ENCODE measurements at regions not wholly inside any gene's neighbourhood (a gene's known extent, or its start where the extent isn't known, plus 50 kb on each side); places are given as distances from the start of the nearest gene placed in this dataset.

GRCh38 chr22:49021131-49021925, 806.3 kb downstream of the BRD1 start:
- no peak for DNase-seq (ENCODE audit: extremely low read depth, insufficient read length)
- no peaks in the 10 kb centered on the region for H3K27me3 ChIP-seq (replicated peaks; ENCODE audit: control insufficient read depth, insufficient read depth, low read length)
- H3K36me3 ChIP-seq (ENCODE audit: control insufficient read depth, insufficient read depth, low read length) = no peaks in the 10 kb centered on the region
- H3K4me3 ChIP-seq (replicated peaks; ENCODE audit: low read depth, low read length) = no peak overlapping the region
- TF ChIP-seq, protein P1, sequence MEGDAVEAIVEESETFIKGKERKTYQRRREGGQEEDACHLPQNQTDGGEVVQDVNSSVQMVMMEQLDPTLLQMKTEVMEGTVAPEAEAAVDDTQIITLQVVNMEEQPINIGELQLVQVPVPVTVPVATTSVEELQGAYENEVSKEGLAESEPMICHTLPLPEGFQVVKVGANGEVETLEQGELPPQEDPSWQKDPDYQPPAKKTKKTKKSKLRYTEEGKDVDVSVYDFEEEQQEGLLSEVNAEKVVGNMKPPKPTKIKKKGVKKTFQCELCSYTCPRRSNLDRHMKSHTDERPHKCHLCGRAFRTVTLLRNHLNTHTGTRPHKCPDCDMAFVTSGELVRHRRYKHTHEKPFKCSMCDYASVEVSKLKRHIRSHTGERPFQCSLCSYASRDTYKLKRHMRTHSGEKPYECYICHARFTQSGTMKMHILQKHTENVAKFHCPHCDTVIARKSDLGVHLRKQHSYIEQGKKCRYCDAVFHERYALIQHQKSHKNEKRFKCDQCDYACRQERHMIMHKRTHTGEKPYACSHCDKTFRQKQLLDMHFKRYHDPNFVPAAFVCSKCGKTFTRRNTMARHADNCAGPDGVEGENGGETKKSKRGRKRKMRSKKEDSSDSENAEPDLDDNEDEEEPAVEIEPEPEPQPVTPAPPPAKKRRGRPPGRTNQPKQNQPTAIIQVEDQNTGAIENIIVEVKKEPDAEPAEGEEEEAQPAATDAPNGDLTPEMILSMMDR (IDR thresholded peaks at IDR 0.05; ENCODE audit: insufficient read depth, low read length, poor library complexity, severe bottlenecking) = no peak

DNA sequence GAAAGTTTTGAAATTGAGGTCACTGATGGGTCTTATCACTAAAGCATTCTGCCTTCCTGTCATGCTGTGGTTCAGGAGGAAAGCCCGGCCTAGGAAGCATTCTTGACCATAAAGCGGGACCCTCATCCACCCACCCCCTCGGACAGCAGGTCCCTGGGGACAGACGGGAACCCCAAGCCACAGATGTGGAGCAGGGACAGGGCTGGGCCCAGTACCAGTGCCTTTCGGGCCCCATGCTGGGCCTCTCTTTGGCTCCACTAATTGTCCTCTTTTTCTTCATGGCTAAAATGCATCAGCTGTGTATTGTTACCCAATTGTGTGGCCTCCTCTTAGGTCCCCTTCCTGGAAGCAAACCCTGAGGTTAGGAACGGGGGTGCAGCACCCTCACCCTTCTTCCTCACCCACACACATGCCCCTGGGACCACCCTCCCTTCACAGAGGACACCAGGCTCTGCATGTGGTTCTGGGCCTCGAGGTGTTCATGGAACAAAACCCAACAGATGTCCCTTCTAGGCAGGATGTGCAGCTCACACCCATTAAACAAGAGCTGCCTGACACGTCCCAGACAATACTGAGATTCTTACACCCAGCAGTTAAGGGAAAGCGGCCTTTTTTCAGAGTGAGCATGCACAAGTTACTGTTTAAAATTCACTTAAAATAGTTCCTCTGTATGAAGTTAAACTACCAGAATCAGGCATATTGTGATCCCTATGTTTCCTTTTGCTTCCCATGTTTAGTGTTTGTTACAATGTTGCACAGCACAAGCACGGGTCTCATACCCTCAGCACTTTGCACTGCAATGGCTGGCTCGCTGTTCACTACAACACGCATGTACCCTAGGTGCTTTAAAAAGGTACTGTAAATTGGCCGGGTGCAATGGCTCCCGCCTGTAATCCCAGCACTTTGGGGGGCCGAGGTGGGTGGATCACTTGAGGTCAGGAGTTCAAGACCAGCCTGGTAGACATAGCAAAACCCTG, 807.6 kb downstream of the BRD1 start:
- Histone ChIP-seq H3K4me3 (replicated peaks; ENCODE audit: low read depth, low read length) (no peak overlapping the region), H3K36me3 (ENCODE audit: control insufficient read depth, insufficient read depth, low read length) (no peaks in the 10 kb centered on the region), H3K27me3 (replicated peaks; ENCODE audit: control insufficient read depth, insufficient read depth, low read length) (no peaks in the 10 kb centered on the region)
- no peak for DNase-seq (ENCODE audit: extremely low read depth, insufficient read length)
- TF ChIP-seq, protein P1 (IDR thresholded peaks at IDR 0.05; ENCODE audit: insufficient read depth, low read length, poor library complexity, severe bottlenecking) = no peak

- DNase-seq (ENCODE audit: extremely low read depth, insufficient read length) = no peak
Measured at GRCh38 chr22:49018601-49019000, 809.1 kb downstream of the BRD1 start.

GRCh38 chr22:49017482-49018329, 810.0 kb downstream of the BRD1 start:
- no peaks in the 10 kb centered on the region for H3K27me3 ChIP-seq (replicated peaks; ENCODE audit: control insufficient read depth, insufficient read depth, low read length)
- H3K4me3 ChIP-seq (replicated peaks; ENCODE audit: low read depth, low read length) = no peak overlapping the region
- no peak for DNase-seq (ENCODE audit: extremely low read depth, insufficient read length)
- TF ChIP-seq, protein P1 (IDR thresholded peaks at IDR 0.05; ENCODE audit: insufficient read depth, low read length, poor library complexity, severe bottlenecking) = no peak
- H3K36me3 ChIP-seq (ENCODE audit: control insufficient read depth, insufficient read depth, low read length) = no peaks in the 10 kb centered on the region

More at GRCh38 chr22:49018601-49019000, 809.1 kb downstream of the BRD1 start:
- Histone ChIP-seq H3K27me3 (replicated peaks; ENCODE audit: control insufficient read depth, insufficient read depth, low read length) (no peaks in the 10 kb centered on the region), H3K36me3 (ENCODE audit: control insufficient read depth, insufficient read depth, low read length) (no peaks in the 10 kb centered on the region), H3K4me3 (replicated peaks; ENCODE audit: low read depth, low read length) (no peak overlapping the region)
- TF ChIP-seq, protein P1 (IDR thresholded peaks at IDR 0.05; ENCODE audit: insufficient read depth, low read length, poor library complexity, severe bottlenecking) = no peak

DNA sequence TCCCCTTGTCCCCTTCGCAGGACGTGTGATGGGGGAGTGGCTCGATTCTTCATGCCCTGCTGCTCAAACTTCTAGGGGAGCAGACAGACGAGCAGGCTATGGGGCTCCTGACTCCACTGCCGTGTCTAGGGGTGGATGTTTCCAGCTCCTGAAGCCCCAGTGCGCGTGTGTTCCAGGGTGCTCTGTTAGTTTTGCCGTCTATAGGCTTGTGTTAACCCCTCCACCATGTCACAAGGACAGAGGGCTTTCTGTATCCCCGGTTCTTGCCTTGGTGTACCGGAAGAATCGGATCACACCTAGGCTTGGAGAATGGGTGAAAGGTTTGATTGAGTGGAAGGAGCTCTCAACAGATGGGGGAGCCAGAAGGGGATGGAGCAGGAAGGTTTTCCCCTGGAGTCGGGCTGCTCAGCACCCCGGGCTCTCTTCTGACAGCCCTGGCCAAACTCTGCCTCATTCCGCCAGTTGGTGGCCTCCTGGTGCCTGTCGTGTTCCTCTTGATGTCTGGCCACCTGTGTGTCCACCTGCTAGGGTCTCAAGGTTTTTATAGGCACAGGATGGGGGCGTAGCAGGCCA, 810.7 kb downstream of the BRD1 start:
- no peaks in the 10 kb centered on the region for H3K36me3 ChIP-seq (ENCODE audit: control insufficient read depth, insufficient read depth, low read length)
- H3K4me3 ChIP-seq (replicated peaks; ENCODE audit: low read depth, low read length) = no peak overlapping the region
- no peaks in the 10 kb centered on the region for H3K27me3 ChIP-seq (replicated peaks; ENCODE audit: control insufficient read depth, insufficient read depth, low read length)
- TF ChIP-seq, protein P1 (IDR thresholded peaks at IDR 0.05; ENCODE audit: insufficient read depth, low read length, poor library complexity, severe bottlenecking) = no peak
- DNase-seq (ENCODE audit: extremely low read depth, insufficient read length) = no peak
